ENCODE measurements at regions not wholly inside any gene's neighbourhood (a gene's known extent, or its start where the extent isn't known, plus 50 kb on each side); places are given as distances from the start of the nearest gene placed in this dataset.
"Not testable (repeated sequence)": the region's sequence is repeated elsewhere in the genome, so short reads cannot be mapped to it uniquely, and the experiment has no call there.

- H3K27ac ChIP-seq (ENCODE audit: low read length), result no peak overlapping the region
- no peaks in the 10 kb centered on the region for H3K4me1 ChIP-seq (ENCODE audit: control insufficient read depth, insufficient read depth, low read length)
- no peaks in the 10 kb centered on the region for H3K9me3 ChIP-seq (ENCODE audit: control insufficient read depth, insufficient read depth, low read length)
- no peak overlapping the region for H3K4me3 ChIP-seq (ENCODE audit: low read length)
- DNase-seq (ENCODE audit: low read depth, low spot score), result no peak
- WGBS (ENCODE audit: insufficient coverage, insufficient read length), result no CpG with 5 or more reads among the region's 2 CpGs
- no peaks in the 10 kb centered on the region for H3K36me3 ChIP-seq (ENCODE audit: control insufficient read depth, insufficient read depth, low read length)
- H3K27me3 ChIP-seq (ENCODE audit: control insufficient read depth, insufficient read depth, low read length), result no peaks in the 10 kb centered on the region
These were observed 161.6 kb downstream of the PCDH18 start for GRCh38 chr4:137370679-137371078.

- H3K4me3 ChIP-seq (ENCODE audit: low read length), result no peak overlapping the region
- no peak overlapping the region for H3K27ac ChIP-seq (ENCODE audit: low read length)
- no peak for DNase-seq (ENCODE audit: low read depth, low spot score)
- no peaks in the 10 kb centered on the region for H3K36me3 ChIP-seq (ENCODE audit: control insufficient read depth, insufficient read depth, low read length)
- no CpG with 5 or more reads among the region's 3 CpGs for WGBS (ENCODE audit: insufficient coverage, insufficient read length)
- no peaks in the 10 kb centered on the region for H3K4me1 ChIP-seq (ENCODE audit: control insufficient read depth, insufficient read depth, low read length)
- no peaks in the 10 kb centered on the region for H3K9me3 ChIP-seq (ENCODE audit: control insufficient read depth, insufficient read depth, low read length)
- H3K27me3 ChIP-seq (ENCODE audit: control insufficient read depth, insufficient read depth, low read length), result no peaks in the 10 kb centered on the region
These were observed 162.1 kb downstream of the PCDH18 start for GRCh38 chr4:137370206-137370633.

GRCh38 chr4:137367620-137368019, 164.7 kb downstream of the PCDH18 start:
- DNase-seq (ENCODE audit: low read depth, low spot score), result no peak
- no CpG with 5 or more reads among the region's 2 CpGs for WGBS (ENCODE audit: insufficient coverage, insufficient read length)

GRCh38 chr4:137363496-137363895, 168.8 kb downstream of the PCDH18 start:
- Histone ChIP-seq H3K27ac (ENCODE audit: low read length) (no peak overlapping the region), H3K27me3 (ENCODE audit: control insufficient read depth, insufficient read depth, low read length) (no peaks in the 10 kb centered on the region), H3K36me3 (ENCODE audit: control insufficient read depth, insufficient read depth, low read length) (no peaks in the 10 kb centered on the region), H3K4me3 (ENCODE audit: low read length) (no peak overlapping the region), H3K4me1 (ENCODE audit: control insufficient read depth, insufficient read depth, low read length) (no peaks in the 10 kb centered on the region), H3K9me3 (ENCODE audit: control insufficient read depth, insufficient read depth, low read length) (no peaks in the 10 kb centered on the region)
- WGBS (ENCODE audit: insufficient coverage, insufficient read length), result no CpG with 5 or more reads among the region's 4 CpGs
- DNase-seq (ENCODE audit: low read depth, low spot score), result no peak

More at GRCh38 chr4:137367620-137368019, 164.7 kb downstream of the PCDH18 start:
- Histone ChIP-seq H3K27ac (ENCODE audit: low read length) (no peak overlapping the region), H3K4me3 (ENCODE audit: low read length) (no peak overlapping the region), H3K27me3 (ENCODE audit: control insufficient read depth, insufficient read depth, low read length) (no peaks in the 10 kb centered on the region), H3K36me3 (ENCODE audit: control insufficient read depth, insufficient read depth, low read length) (no peaks in the 10 kb centered on the region), H3K9me3 (ENCODE audit: control insufficient read depth, insufficient read depth, low read length) (no peaks in the 10 kb centered on the region), H3K4me1 (ENCODE audit: control insufficient read depth, insufficient read depth, low read length) (no peaks in the 10 kb centered on the region)

- WGBS (ENCODE audit: insufficient coverage, insufficient read length), result no CpG with 5 or more reads among the region's 3 CpGs
- no peak overlapping the region for H3K4me3 ChIP-seq (ENCODE audit: low read length)
- no peaks in the 10 kb centered on the region for H3K4me1 ChIP-seq (ENCODE audit: control insufficient read depth, insufficient read depth, low read length)
- no peaks in the 10 kb centered on the region for H3K36me3 ChIP-seq (ENCODE audit: control insufficient read depth, insufficient read depth, low read length)
- no peaks in the 10 kb centered on the region for H3K9me3 ChIP-seq (ENCODE audit: control insufficient read depth, insufficient read depth, low read length)
- no peaks in the 10 kb centered on the region for H3K27me3 ChIP-seq (ENCODE audit: control insufficient read depth, insufficient read depth, low read length)
- no peak overlapping the region for H3K27ac ChIP-seq (ENCODE audit: low read length)
- DNase-seq (ENCODE audit: low read depth, low spot score), result no peak
These were observed 170.4 kb downstream of the PCDH18 start for GRCh38 chr4:137361756-137362470.

- Histone ChIP-seq H3K36me3 (ENCODE audit: control insufficient read depth, insufficient read depth, low read length) (no peaks in the 10 kb centered on the region), H3K9me3 (ENCODE audit: control insufficient read depth, insufficient read depth, low read length) (no peaks in the 10 kb centered on the region), H3K27me3 (ENCODE audit: control insufficient read depth, insufficient read depth, low read length) (no peaks in the 10 kb centered on the region), H3K4me3 (ENCODE audit: low read length) (no peak overlapping the region), H3K27ac (ENCODE audit: low read length) (no peak overlapping the region), H3K4me1 (ENCODE audit: control insufficient read depth, insufficient read depth, low read length) (no peaks in the 10 kb centered on the region)
- DNase-seq (ENCODE audit: low read depth, low spot score), result no peak
- no CpG with 5 or more reads among the region's 1 CpG for WGBS (ENCODE audit: insufficient coverage, insufficient read length)
These were observed 171.5 kb downstream of the PCDH18 start for GRCh38 chr4:137360761-137361160.

- Histone ChIP-seq H3K27ac (ENCODE audit: low read length) (no peak overlapping the region), H3K36me3 (ENCODE audit: control insufficient read depth, insufficient read depth, low read length) (no peaks in the 10 kb centered on the region), H3K9me3 (ENCODE audit: control insufficient read depth, insufficient read depth, low read length) (no peaks in the 10 kb centered on the region), H3K4me1 (ENCODE audit: control insufficient read depth, insufficient read depth, low read length) (no peaks in the 10 kb centered on the region), H3K4me3 (ENCODE audit: low read length) (no peak overlapping the region), H3K27me3 (ENCODE audit: control insufficient read depth, insufficient read depth, low read length) (no peaks in the 10 kb centered on the region)
- no CpG with 5 or more reads among the region's 2 CpGs for WGBS (ENCODE audit: insufficient coverage, insufficient read length)
- DNase-seq (ENCODE audit: low read depth, low spot score), result no peak
These were observed 172.5 kb downstream of the PCDH18 start for GRCh38 chr4:137359691-137360315.

- H3K36me3 ChIP-seq (ENCODE audit: control insufficient read depth, insufficient read depth, low read length); DNase-seq (ENCODE audit: low read depth, low spot score); H3K9me3 ChIP-seq (ENCODE audit: control insufficient read depth, insufficient read depth, low read length); H3K4me3 ChIP-seq (ENCODE audit: low read length); H3K27ac ChIP-seq (ENCODE audit: low read length); H3K4me1 ChIP-seq (ENCODE audit: control insufficient read depth, insufficient read depth, low read length); H3K27me3 ChIP-seq (ENCODE audit: control insufficient read depth, insufficient read depth, low read length): not testable (repeated sequence)
- WGBS (ENCODE audit: insufficient coverage, insufficient read length), result no CpG with 5 or more reads among the region's 2 CpGs
These were observed 177.7 kb downstream of the PCDH18 start for GRCh38 chr4:137354562-137354961.

GRCh38 chr4:137347371-137347770, 184.9 kb downstream of the PCDH18 start:
- H3K27ac ChIP-seq (ENCODE audit: low read length), result no peak overlapping the region
- no peak overlapping the region for H3K4me3 ChIP-seq (ENCODE audit: low read length)
- no peaks in the 10 kb centered on the region for H3K9me3 ChIP-seq (ENCODE audit: control insufficient read depth, insufficient read depth, low read length)
- H3K36me3 ChIP-seq (ENCODE audit: control insufficient read depth, insufficient read depth, low read length), result no peaks in the 10 kb centered on the region
- no peaks in the 10 kb centered on the region for H3K27me3 ChIP-seq (ENCODE audit: control insufficient read depth, insufficient read depth, low read length)
- no peak for DNase-seq (ENCODE audit: low read depth, low spot score)
- H3K4me1 ChIP-seq (ENCODE audit: control insufficient read depth, insufficient read depth, low read length), result no peaks in the 10 kb centered on the region
- 100% methylated on average over 1 of the region's 2 CpGs for WGBS (ENCODE audit: insufficient coverage, insufficient read length)

DNA sequence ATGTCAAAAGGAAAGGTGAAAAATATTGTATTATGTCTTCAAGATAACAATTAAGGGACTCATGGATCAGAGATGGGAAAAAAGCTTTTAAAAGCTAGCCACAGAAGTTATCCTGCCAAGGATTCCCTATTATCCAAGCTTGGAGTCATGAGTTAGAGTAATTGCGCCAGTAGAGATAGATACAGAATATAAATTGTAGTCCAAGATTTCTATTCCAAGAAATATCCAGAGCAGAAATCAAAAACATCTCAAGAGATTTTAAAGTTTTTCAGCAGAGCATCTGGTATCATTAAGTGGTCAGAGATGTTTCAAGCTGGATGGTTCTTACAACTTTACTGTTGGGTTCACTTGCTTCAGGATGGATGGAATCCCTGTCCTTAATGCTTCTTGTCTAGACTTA, 186.7 kb downstream of the PCDH18 start:
- no peak overlapping the region for H3K4me3 ChIP-seq (ENCODE audit: low read length)
- no peaks in the 10 kb centered on the region for H3K9me3 ChIP-seq (ENCODE audit: control insufficient read depth, insufficient read depth, low read length)
- no peaks in the 10 kb centered on the region for H3K4me1 ChIP-seq (ENCODE audit: control insufficient read depth, insufficient read depth, low read length)
- H3K36me3 ChIP-seq (ENCODE audit: control insufficient read depth, insufficient read depth, low read length), result no peaks in the 10 kb centered on the region
- no peak for DNase-seq (ENCODE audit: low read depth, low spot score)
- WGBS (ENCODE audit: insufficient coverage, insufficient read length), result no CpG with 5 or more reads among the region's 1 CpG
- H3K27ac ChIP-seq (ENCODE audit: low read length), result no peak overlapping the region
- no peaks in the 10 kb centered on the region for H3K27me3 ChIP-seq (ENCODE audit: control insufficient read depth, insufficient read depth, low read length)

- no peaks in the 10 kb centered on the region for H3K36me3 ChIP-seq (ENCODE audit: control insufficient read depth, insufficient read depth, low read length)
- H3K4me3 ChIP-seq (ENCODE audit: low read length), result no peak overlapping the region
- WGBS (ENCODE audit: insufficient coverage, insufficient read length), result no CpG with 5 or more reads among the region's 8 CpGs
- no peaks in the 10 kb centered on the region for H3K9me3 ChIP-seq (ENCODE audit: control insufficient read depth, insufficient read depth, low read length)
- H3K27me3 ChIP-seq (ENCODE audit: control insufficient read depth, insufficient read depth, low read length), result no peaks in the 10 kb centered on the region
- no peaks in the 10 kb centered on the region for H3K4me1 ChIP-seq (ENCODE audit: control insufficient read depth, insufficient read depth, low read length)
- no peak overlapping the region for H3K27ac ChIP-seq (ENCODE audit: low read length)
- DNase-seq (ENCODE audit: low read depth, low spot score), result no peak
These were observed 189.1 kb downstream of the PCDH18 start for GRCh38 chr4:137343221-137343620.

Data from iPS DF 6.9 (cell line).